GM12872 (cell line): ENCODE measurements at regions not wholly inside any gene's neighbourhood (a gene's known extent, or its start where the extent isn't known, plus 50 kb on each side); places are given as distances from the start of the nearest gene placed in this dataset.

Source experiments
- CTCF ChIP-seq: IDR thresholded peaks from 3 replicates; pipeline ENCODE4 v1.5.1; 2011; ENCODE audit warnings: low read depth, mild to moderate bottlenecking, low read length, moderate library complexity; ENCODE audit not compliant: insufficient read depth

- TF ChIP-seq CTCF: no peak
These were observed 217.0 kb upstream of the TMEFF2 start for GRCh38 chr2:192411755-192412154.

GRCh38 chr2:192410319-192410718 lies 215.6 kb upstream of the TMEFF2 start:
- no peak for TF ChIP-seq CTCF

- no peak for TF ChIP-seq CTCF
These were observed 213.0 kb upstream of the TMEFF2 start for GRCh38 chr2:192407692-192408091.

- no peak for TF ChIP-seq CTCF
These were observed 203.5 kb upstream of the TMEFF2 start for GRCh38 chr2:192398236-192398635.

GRCh38 chr2:192394605-192395004 lies 199.9 kb upstream of the TMEFF2 start:
- TF ChIP-seq CTCF: no peak

GRCh38 chr2:192391041-192391440 lies 196.3 kb upstream of the TMEFF2 start:
- no peak for TF ChIP-seq CTCF

GRCh38 chr2:192390401-192390800 lies 195.7 kb upstream of the TMEFF2 start:
- no peak for TF ChIP-seq CTCF

- no peak for TF ChIP-seq CTCF
These were observed 186.3 kb upstream of the TMEFF2 start for GRCh38 chr2:192381082-192381481.
